ENCODE measurements at regions not wholly inside any gene's neighbourhood (a gene's known extent, or its start where the extent isn't known, plus 50 kb on each side); places are given as distances from the start of the nearest gene placed in this dataset.
"Not testable (repeated sequence)": the region's sequence is repeated elsewhere in the genome, so short reads cannot be mapped to it uniquely, and the experiment has no call there.

- DNase-seq (ENCODE audit: insufficient read length, low spot score) (no peak), FAIRE-seq (no peak)
- TF ChIP-seq POLR2A (IDR thresholded peaks at IDR 0.05; ENCODE audit: low read depth, low read length) (no peak), TAF1 (IDR thresholded peaks at IDR 0.05; ENCODE audit: low read depth, low read length) (no peak), PAX5 (IDR thresholded peaks at IDR 0.05; ENCODE audit: insufficient read depth, low read length, severe bottlenecking) (no peak), SPI1 (IDR thresholded peaks at IDR 0.05; ENCODE audit: low read depth, low read length) (no peak), POLR2AphosphoS5 (IDR thresholded peaks at IDR 0.05; ENCODE audit: low read depth, low read length) (no peak), POU2F2 (IDR thresholded peaks at IDR 0.05; ENCODE audit: low read depth, low read length) (no peak)
Measured at GRCh38 chr19:13691569-13692435, 72.5 kb upstream of the MRI1 start.

GRCh38 chr19:13689085-13689484, 75.2 kb upstream of the MRI1 start:
- FAIRE-seq: no peak
- no peak for DNase-seq (ENCODE audit: insufficient read length, low spot score)
- TF ChIP-seq TAF1 (IDR thresholded peaks at IDR 0.05; ENCODE audit: low read depth, low read length) (no peak), POLR2AphosphoS5 (IDR thresholded peaks at IDR 0.05; ENCODE audit: low read depth, low read length) (no peak), POU2F2 (IDR thresholded peaks at IDR 0.05; ENCODE audit: low read depth, low read length) (no peak)

GRCh38 chr19:13684021-13684420, 80.3 kb upstream of the MRI1 start:
- FAIRE-seq (no peak), DNase-seq (ENCODE audit: insufficient read length, low spot score) (no peak)
- TF ChIP-seq SPI1 (IDR thresholded peaks at IDR 0.05; ENCODE audit: low read depth, low read length) (no peak), POU2F2 (IDR thresholded peaks at IDR 0.05; ENCODE audit: low read depth, low read length) (no peak)

- no peak for TF ChIP-seq POLR2A (IDR thresholded peaks at IDR 0.05; ENCODE audit: low read depth, low read length)
- FAIRE-seq (no peak), DNase-seq (ENCODE audit: insufficient read length, low spot score) (no peak)
Measured at GRCh38 chr19:13681509-13681908, 82.8 kb upstream of the MRI1 start.

- not testable (repeated sequence) for DNase-seq (ENCODE audit: insufficient read length, low spot score); FAIRE-seq
Measured at GRCh38 chr19:13680708-13681360, 83.5 kb upstream of the MRI1 start.

- not testable (repeated sequence) for FAIRE-seq
Measured at GRCh38 chr19:13676967-13677366, 87.4 kb upstream of the MRI1 start.

GRCh38 chr19:13672480-13673175, 91.7 kb upstream of the MRI1 start:
- DNase-seq (ENCODE audit: insufficient read length, low spot score) (peak; percentile 20), FAIRE-seq (peak; percentile 5)
- peak; percentile 65 for TF ChIP-seq SPI1 (IDR thresholded peaks at IDR 0.05; ENCODE audit: low read depth, low read length)

More at GRCh38 chr19:13676967-13677366, 87.4 kb upstream of the MRI1 start:
- DNase-seq (ENCODE audit: insufficient read length, low spot score): not testable (repeated sequence)

- TF ChIP-seq PAX5 (IDR thresholded peaks at IDR 0.05; ENCODE audit: insufficient read depth, low read length, severe bottlenecking): no peak
- no peak for FAIRE-seq
- no peak for DNase-seq (ENCODE audit: insufficient read length, low spot score)
Measured at GRCh38 chr19:13670846-13671245, 93.5 kb upstream of the MRI1 start.

- no peak for FAIRE-seq
- TF ChIP-seq PAX5 (IDR thresholded peaks at IDR 0.05; ENCODE audit: insufficient read depth, low read length, severe bottlenecking): no peak
- no peak for TF ChIP-seq SPI1 (IDR thresholded peaks at IDR 0.05; ENCODE audit: low read depth, low read length)
- no peak for TF ChIP-seq POLR2A (IDR thresholded peaks at IDR 0.05; ENCODE audit: low read depth, low read length)
- TF ChIP-seq POLR2AphosphoS5 (IDR thresholded peaks at IDR 0.05; ENCODE audit: low read depth, low read length): no peak
Measured at GRCh38 chr19:13669780-13670355, 94.5 kb upstream of the MRI1 start.

GRCh38 chr19:13668964-13669363, 95.4 kb upstream of the MRI1 start:
- TF ChIP-seq PAX5 (IDR thresholded peaks at IDR 0.05; ENCODE audit: insufficient read depth, low read length, severe bottlenecking): no peak
- DNase-seq (ENCODE audit: insufficient read length, low spot score) (no peak), FAIRE-seq (no peak)

More at GRCh38 chr19:13669780-13670355, 94.5 kb upstream of the MRI1 start:
- DNase-seq (ENCODE audit: insufficient read length, low spot score): no peak

GRCh38 chr19:13666165-13666564, 98.2 kb upstream of the MRI1 start:
- FAIRE-seq: no peak

More at GRCh38 chr19:13666165-13666564, 98.2 kb upstream of the MRI1 start:
- TF ChIP-seq POLR2A (IDR thresholded peaks at IDR 0.05; ENCODE audit: low read depth, low read length) (no peak), PAX5 (IDR thresholded peaks at IDR 0.05; ENCODE audit: insufficient read depth, low read length, severe bottlenecking) (no peak), POLR2AphosphoS5 (IDR thresholded peaks at IDR 0.05; ENCODE audit: low read depth, low read length) (no peak)
- DNase-seq (ENCODE audit: insufficient read length, low spot score): no peak

Measured in GM12891 (cell line).